Heart right ventricle (tissue), 16 donors: ENCODE measurements at regions not wholly inside any gene's neighbourhood (a gene's known extent, or its start where the extent isn't known, plus 50 kb on each side); places are given as distances from the start of the nearest gene placed in this dataset.

Experiments
- ATAC-seq, 8 donors: fragments of 200-7000 bp; cut with Tn5 transposase; one replicate each; pipeline ENCODE4 v1.9.1; 2020; ENCODE audit warnings: mild to moderate bottlenecking in 8 of 8, moderate library complexity in 8 of 8, moderate number of reproducible peaks in 1 of 8
- DNase-seq, 2 donors: peaks; one replicate each; pipeline ENCODE4 v3.0.0-alpha.2; 2020
- H3K27ac ChIP-seq, 10 donors: fragments of 200-600 bp; sonication (generic) in 2 of 10; one replicate each; pipeline versions ENCODE4 v1.5.0 to v1.8.0; 2020 to 2022; ENCODE audit warnings: mild to moderate bottlenecking in 3 of 10
- H3K27me3 ChIP-seq, 7 donors: fragments of 200-600 bp; one replicate each; pipeline ENCODE4 v1.8.0; 2021 to 2022; ENCODE audit warnings: mild to moderate bottlenecking in 2 of 7
- H3K36me3 ChIP-seq, 9 donors: fragments of 200-600 bp; sonication (generic) in 1 of 9; one replicate each; pipeline versions ENCODE4 v1.5.0 to v1.8.0; 2020 to 2022; ENCODE audit warnings: mild to moderate bottlenecking in 2 of 9
- H3K4me1 ChIP-seq, 9 donors: fragments of 200-600 bp; sonication (generic) in 1 of 9; one replicate each; pipeline versions ENCODE4 v1.5.0 to v1.8.0; 2020 to 2022; ENCODE audit warnings: mild to moderate bottlenecking in 4 of 9
- H3K4me3 ChIP-seq, 10 donors: fragments of 200-600 bp; sonication (generic) in 2 of 10; one replicate each; pipeline versions ENCODE4 v1.5.0 to v1.8.0; 2020 to 2022; ENCODE audit warnings: mild to moderate bottlenecking in 7 of 10, moderate library complexity in 2 of 10
- H3K9me3 ChIP-seq, 11 donors: fragments of 200-600 bp in 10 of 11; sonication (generic) in 2 of 11; one replicate each; pipeline versions ENCODE4 v1.5.0 to v1.8.0; 2013 to 2022; ENCODE audit warnings: mild to moderate bottlenecking in 2 of 11, control low read depth in 1 of 11, moderate library complexity in 1 of 11
- CTCF ChIP-seq, 9 donors: fragments of 200-600 bp; sonication (generic) in 2 of 9; IDR thresholded peaks; one replicate each; pipeline versions ENCODE4 v1.5.0 to v1.8.0; 2021 to 2022; ENCODE audit warnings: antibody characterized with exemption in 9 of 9, mild to moderate bottlenecking in 5 of 9, moderate library complexity in 1 of 9
- WGBS, 2 donors: extraction: QIAGEN DNeasy Blood & Tissue Kit; methylation state at CpG; one replicate each; pipeline ENCODE4 v1.1.7; 2013; ENCODE audit warnings: inconsistent platforms in 1 of 2; 5-methylcytosine and 5-hydroxymethylcytosine counted together
- intact Hi-C, 10 donors: fragments of 100-400 bp; cut with DNase I; formaldehyde crosslinking; loops; one replicate each; pipeline versions ENCODE4 v1.11.1 to v1.14.2; 2022
- donor health status: Arrhythmogenic right ventricular cardiomyopathy.
- donor health status: ischemic (EF 13 %, LVEDD 7.1; RV severe dilation, severe dysfunction).
- donor health status: healthy with polysubstance abuse.
- donor health status: DM: no; HTN: yes; CAD: no.
- donor health status: DM: no; HTN: no; CAD: no.
- donor health status: ischemic (EF 25% LVEDD 6.9; RV normal size, moderate dysfunction).
- donor health status: ischemic (EF 25% LVEDD 5.7; RV mildly dilated, moderate dysfunction).
- donor health status: healthy.
- donor health status: DM: yes; HTN: yes; CAD: no.
- donor health status: Ischemic cardiomyopathy.
- donor health status: ischemic (EF 35%, LVEDD 5.7; RV mildly dilated, moderate dysfunction).
- donor health status: nonischemic (EF 11% LVEDD 7.7; RV severe dilation, severe dysfunction).
- donor health status: DM: yes; HTN: yes; CAD: no.
- donor health status: PGD.
- donor health status: ischemic (EF 29% LVEDD 5.4; RV normal size, mild dysfunction).
- donor health status: nonischemic (EF 23%, LVEDD 6.1; RV moderate dilation, normal function).

GRCh38 chr7:118072893-118073674 is 110.9 kb upstream of the LSM8 start:
- H3K27me3 ChIP-seq: no peaks in the 10 kb centered on the region
- no peak for DNase-seq
- H3K9me3 ChIP-seq: no peaks in the 10 kb centered on the region
- intact Hi-C loops: no loop called here
- H3K4me3 ChIP-seq: no peak overlapping the region
- H3K36me3 ChIP-seq: no peaks in the 10 kb centered on the region
- 50 to 70% methylated on average over 5 of the region's 5 CpGs for WGBS, 2 donors
- TF ChIP-seq CTCF (IDR thresholded peaks at IDR 0.05): no peak
- H3K4me1 ChIP-seq: no peaks in the 10 kb centered on the region
- no peak overlapping the region for H3K27ac ChIP-seq
- no peak for ATAC-seq

- Histone ChIP-seq H3K4me1 (no peaks in the 10 kb centered on the region), H3K27ac (no peak overlapping the region), H3K9me3 (no peaks in the 10 kb centered on the region), H3K4me3 (no peak overlapping the region), H3K36me3 (no peaks in the 10 kb centered on the region), H3K27me3 (no peaks in the 10 kb centered on the region)
- TF ChIP-seq CTCF (IDR thresholded peaks at IDR 0.05): no peak
- 89 to 90% methylated on average over 2 of the region's 2 CpGs for WGBS, 2 donors
- no peak for DNase-seq
- ATAC-seq: no peak
- intact Hi-C loops: no loop called here
Measured at GRCh38 chr7:118075936-118076335, 108.0 kb upstream of the LSM8 start.

- H3K27ac ChIP-seq: no peak overlapping the region
- WGBS, 2 donors: 88 to 92% methylated on average over 3 of the region's 3 CpGs
- no peaks in the 10 kb centered on the region for H3K9me3 ChIP-seq
- no peak overlapping the region for H3K4me3 ChIP-seq
- ATAC-seq: no peak
- no peaks in the 10 kb centered on the region for H3K36me3 ChIP-seq
- no peak for DNase-seq
- no peak for TF ChIP-seq CTCF (IDR thresholded peaks at IDR 0.05)
- H3K4me1 ChIP-seq: no peaks in the 10 kb centered on the region
- no peaks in the 10 kb centered on the region for H3K27me3 ChIP-seq
- intact Hi-C loops: no loop called here
Measured at GRCh38 chr7:118076564-118076963, 107.4 kb upstream of the LSM8 start.

- Histone ChIP-seq H3K4me3 (no peak overlapping the region), H3K27me3 (no peaks in the 10 kb centered on the region), H3K36me3 (no peaks in the 10 kb centered on the region), H3K9me3 (no peaks in the 10 kb centered on the region), H3K27ac (no peak overlapping the region), H3K4me1 (no peaks in the 10 kb centered on the region)
- DNase-seq (no peak), ATAC-seq (no peak)
- intact Hi-C loops: no loop called here
- no peak for TF ChIP-seq CTCF (IDR thresholded peaks at IDR 0.05)
Measured at GRCh38 chr7:118078015-118078414, 105.9 kb upstream of the LSM8 start.
